Esophagus squamous epithelium (tissue), 5 donors: ENCODE measurements at regions not wholly inside any gene's neighbourhood (a gene's known extent, or its start where the extent isn't known, plus 50 kb on each side); places are given as distances from the start of the nearest gene placed in this dataset.
"Not testable (repeated sequence)": the region's sequence is repeated elsewhere in the genome, so short reads cannot be mapped to it uniquely, and the experiment has no call there.

Experiments used
- DNase-seq: peaks from one replicate; lab custom pipeline; 2025; lab: John Stamatoyannopoulos, UW
- H3K27ac ChIP-seq, 4 donors: fragments of 200-600 bp; sonication (generic); one replicate each; pipeline ENCODE4 v1.5.1; 2016 to 2019; ENCODE audit warnings: mild to moderate bottlenecking in 1 of 4
- H3K27me3 ChIP-seq, 4 donors: fragments of 200-600 bp; sonication (generic); 1 replicate in 3 of 4; 2 replicates in 1 of 4; pipeline versions ENCODE4 v1.5.1 to v1.6.0; 2017 to 2021; ENCODE audit warnings: antibody characterized with exemption in 1 of 4
- H3K36me3 ChIP-seq, 3 donors: fragments of 200-600 bp; sonication (generic); one replicate each; pipeline ENCODE4 v1.5.1; 2016 to 2019
- H3K4me1 ChIP-seq, 3 donors: fragments of 200-600 bp; sonication (generic); one replicate each; pipeline ENCODE4 v1.5.1; 2017 to 2019
- H3K4me3 ChIP-seq, 4 donors: fragments of 200-600 bp; sonication (generic); 1 replicate in 3 of 4; 2 replicates in 1 of 4; pipeline ENCODE4 v1.5.1; 2016 to 2019; ENCODE audit warnings: mild to moderate bottlenecking in 2 of 4, moderate library complexity in 1 of 4
- H3K9me3 ChIP-seq, 3 donors: fragments of 200-600 bp; sonication (generic); one replicate each; pipeline ENCODE4 v1.5.1; 2016 to 2019
- WGBS, 2 donors: methylation state at CpG; one replicate each; pipeline ENCODE4 v1.1.5; 2018; 5-methylcytosine and 5-hydroxymethylcytosine counted together
- intact Hi-C: fragments of 100-400 bp; cut with DNase I; formaldehyde crosslinking; loops from one replicate; pipeline ENCODE4 v1.15.0; 2022
- donor health status: DM: yes; HTN: yes; CAD: no.

DNA sequence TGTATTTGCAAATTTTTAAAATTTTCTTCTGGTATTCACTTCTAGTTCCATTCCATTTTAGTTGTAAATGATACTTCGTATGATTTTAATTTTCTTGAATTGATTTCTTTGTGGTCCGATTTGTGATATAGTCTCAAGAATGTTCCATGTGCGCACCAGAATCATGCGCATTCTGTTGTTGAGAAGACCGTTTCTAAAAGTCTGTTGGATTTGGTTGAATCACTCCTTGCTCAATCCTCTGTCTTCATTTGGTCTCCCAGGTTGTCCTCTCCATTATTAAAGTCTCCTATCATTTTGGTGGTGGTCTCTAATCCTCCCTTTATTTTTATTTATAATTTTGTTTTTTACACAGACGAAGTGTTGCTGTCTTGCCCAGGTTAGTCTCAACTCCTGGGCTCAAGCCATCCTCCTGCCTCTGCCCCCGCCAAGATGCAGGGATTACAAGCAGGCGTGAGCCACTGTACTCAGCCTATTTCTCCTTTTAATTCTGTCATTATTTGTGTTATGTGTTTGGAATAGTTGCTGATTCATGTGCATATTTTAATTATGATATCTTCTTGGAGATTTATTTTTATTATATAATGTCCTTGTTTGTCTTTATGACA, 1490.8 kb downstream of the FOXD4L5 start:
- H3K36me3 ChIP-seq, H3K4me1 ChIP-seq, H3K27ac ChIP-seq, DNase-seq, H3K4me3 ChIP-seq, H3K27me3 ChIP-seq, H3K9me3 ChIP-seq, intact Hi-C loops: not testable (repeated sequence)
- 57 to 61% methylated on average over 8 of the region's 8 CpGs for WGBS, 2 donors

DNA sequence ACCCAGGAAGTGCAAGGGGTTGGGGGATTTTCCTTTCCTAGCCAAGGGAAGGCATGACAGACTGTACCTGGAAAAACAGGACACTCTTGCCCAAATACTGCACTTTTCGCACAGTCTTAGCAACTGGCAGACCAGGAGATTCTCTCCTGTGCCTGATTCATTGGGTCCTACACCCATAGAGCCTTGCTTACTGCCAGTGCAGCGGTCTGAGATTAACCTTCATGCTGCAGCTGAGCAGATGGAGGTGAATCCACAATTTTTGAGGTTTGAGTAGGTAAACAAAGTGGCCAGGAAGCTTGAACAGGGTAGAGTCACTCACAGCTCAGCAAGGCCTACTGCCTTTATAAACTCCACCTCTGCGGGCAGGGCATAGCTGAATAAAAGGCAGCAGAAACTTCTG, 1497.6 kb downstream of the FOXD4L5 start:
- H3K4me1 ChIP-seq, DNase-seq, H3K4me3 ChIP-seq, H3K36me3 ChIP-seq, H3K27ac ChIP-seq, H3K27me3 ChIP-seq, intact Hi-C loops: not testable (repeated sequence)
- H3K9me3 ChIP-seq = peaks cover 0 to 12% (median 0%) of the 10 kb centered on the region in 3 donors
- 27 to 28% methylated on average over 3 of the region's 3 CpGs for WGBS, 2 donors

DNA sequence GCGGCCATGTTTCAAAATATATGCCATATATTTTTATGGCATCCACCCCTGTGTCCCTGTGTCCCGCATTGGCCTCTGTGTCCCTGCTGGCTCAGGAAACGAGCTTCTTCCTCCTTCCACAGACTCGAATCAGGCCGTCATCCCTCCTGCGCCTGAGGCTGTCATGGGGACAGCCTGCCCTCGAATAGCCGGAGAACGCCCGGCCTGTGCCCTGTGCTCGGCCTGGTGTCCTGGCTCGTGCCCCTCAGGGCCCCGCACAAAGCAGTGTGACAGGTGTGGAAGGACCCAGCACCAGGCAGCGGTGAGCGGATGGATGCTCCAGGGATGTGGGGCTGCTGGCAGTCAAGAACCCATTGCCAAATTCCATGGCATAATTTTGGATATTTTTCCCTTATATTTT, 1500.0 kb downstream of the FOXD4L5 start:
- H3K9me3 ChIP-seq, DNase-seq, H3K4me3 ChIP-seq, H3K27ac ChIP-seq, intact Hi-C loops, H3K4me1 ChIP-seq, H3K27me3 ChIP-seq, H3K36me3 ChIP-seq: not testable (repeated sequence)
- 72 to 82% methylated on average over 3 to 12 of the region's 15 CpGs for WGBS, 2 donors

DNA sequence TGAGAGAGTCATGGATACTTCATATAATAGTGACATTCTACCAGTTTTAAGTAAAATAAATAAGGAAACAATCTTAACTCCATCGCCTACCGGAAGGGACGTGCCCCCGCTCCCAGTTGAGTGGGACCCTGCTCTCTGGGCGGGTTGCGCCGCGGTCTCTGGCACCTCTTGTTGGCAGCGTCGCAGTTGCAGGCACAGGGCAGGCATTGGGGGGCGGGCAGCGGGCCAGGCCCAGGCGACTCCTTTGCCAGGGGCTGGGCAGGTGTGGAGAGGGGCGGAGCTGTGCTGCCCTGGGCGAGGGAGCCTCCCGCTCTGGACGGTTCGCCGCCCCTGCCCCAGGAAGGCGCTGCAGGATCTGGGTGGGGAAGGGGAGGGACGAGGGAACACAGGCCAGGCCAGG, 1500.6 kb downstream of the FOXD4L5 start:
- DNase-seq, H3K27ac ChIP-seq, H3K27me3 ChIP-seq, H3K36me3 ChIP-seq, intact Hi-C loops, H3K9me3 ChIP-seq, H3K4me1 ChIP-seq, H3K4me3 ChIP-seq: not testable (repeated sequence)
- 84 to 100% methylated on average over 2 to 4 of the region's 21 CpGs for WGBS, 2 donors

DNA sequence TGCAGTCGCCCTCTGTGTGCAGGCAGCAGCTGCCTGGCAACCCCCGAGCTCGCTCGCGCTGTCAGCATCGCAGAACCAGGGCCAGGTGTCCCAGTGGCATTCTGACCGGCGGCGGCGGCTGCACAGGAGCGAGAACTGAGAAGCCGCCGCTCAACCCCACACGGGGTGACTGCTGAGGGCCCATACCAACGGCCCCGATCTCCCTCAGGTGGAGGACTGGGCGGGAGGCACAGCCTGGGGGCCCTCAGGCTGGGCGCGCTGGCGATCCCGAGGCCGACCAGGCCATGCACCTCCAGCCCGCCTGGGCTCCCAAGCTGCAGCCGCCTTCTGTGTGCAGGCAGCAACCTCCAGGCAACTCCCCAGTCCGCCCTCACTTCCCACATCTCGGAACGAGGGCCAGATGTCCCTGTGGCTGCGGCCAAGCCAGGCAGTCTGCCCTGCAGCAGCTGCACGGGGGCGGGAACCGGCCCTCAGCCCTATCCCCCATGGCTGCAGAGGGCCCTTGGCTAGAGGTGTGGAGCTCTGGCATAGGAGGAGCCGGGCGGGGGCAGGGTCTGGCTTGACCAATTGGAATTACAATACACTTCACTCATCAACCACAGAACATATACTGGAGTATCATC, 1503.1 kb downstream of the FOXD4L5 start:
- WGBS, 2 donors = 30 to 48% methylated on average over 2 to 4 of the region's 33 CpGs
- H3K36me3 ChIP-seq, intact Hi-C loops, H3K9me3 ChIP-seq, DNase-seq, H3K27ac ChIP-seq, H3K4me1 ChIP-seq, H3K27me3 ChIP-seq: not testable (repeated sequence)
- peak overlapping the region in 1 of 4 donors; percentile 37 for H3K4me3 ChIP-seq

DNA sequence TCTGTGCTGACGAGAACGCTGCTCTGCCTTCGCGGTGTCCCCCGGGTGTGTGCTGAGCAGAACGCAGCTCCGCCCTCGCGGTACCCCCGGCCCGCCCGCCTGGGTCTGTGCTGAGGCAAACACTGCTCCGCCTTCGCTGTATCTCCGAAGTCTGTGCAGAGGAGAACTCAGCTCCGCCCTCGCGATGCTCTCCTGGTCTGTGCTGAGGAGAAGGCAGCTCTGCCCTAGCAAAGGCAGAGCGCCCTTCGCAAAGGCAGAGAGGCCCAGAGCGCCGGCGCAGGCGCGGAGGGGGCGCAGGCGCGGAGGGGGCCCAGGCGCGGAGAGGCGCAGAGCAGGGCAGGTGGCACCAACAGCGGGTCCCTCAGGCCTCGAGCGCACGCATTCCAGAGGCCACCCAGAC, 1503.6 kb downstream of the FOXD4L5 start:
- H3K4me3 ChIP-seq = peak overlapping the region in 1 of 4 donors; percentile 37
- intact Hi-C loops, H3K4me1 ChIP-seq, H3K27me3 ChIP-seq, H3K36me3 ChIP-seq, H3K27ac ChIP-seq, DNase-seq, H3K9me3 ChIP-seq: not testable (repeated sequence)
- 45% methylated on average over 8 of the region's 35 CpGs; no CpG with 5 or more reads in 1 of the 2 donors for WGBS, 2 donors

DNA sequence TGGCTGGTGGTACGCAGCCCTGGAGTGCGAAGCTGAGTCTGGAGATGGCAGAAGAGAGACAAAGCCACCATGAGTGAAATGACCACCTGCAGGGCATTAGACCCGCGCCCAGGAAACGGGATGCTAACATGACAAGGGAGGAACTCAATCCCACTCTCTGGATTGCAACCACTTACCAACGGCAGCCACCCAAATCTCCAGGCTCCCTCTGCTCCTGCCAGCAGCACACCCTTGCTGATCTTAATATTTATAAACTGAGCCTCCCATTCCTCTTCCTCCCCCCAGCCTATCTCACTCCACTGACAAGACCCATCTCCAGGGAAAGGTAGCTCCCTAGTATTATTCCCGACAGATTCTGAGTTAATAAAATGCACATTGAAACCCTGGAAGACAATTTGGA, 1508.8 kb downstream of the FOXD4L5 start:
- intact Hi-C loops, H3K4me3 ChIP-seq, H3K4me1 ChIP-seq, H3K36me3 ChIP-seq, DNase-seq, H3K27me3 ChIP-seq, H3K27ac ChIP-seq, H3K9me3 ChIP-seq: not testable (repeated sequence)
- 73 to 100% methylated on average over 3 to 4 of the region's 7 CpGs for WGBS, 2 donors

DNA sequence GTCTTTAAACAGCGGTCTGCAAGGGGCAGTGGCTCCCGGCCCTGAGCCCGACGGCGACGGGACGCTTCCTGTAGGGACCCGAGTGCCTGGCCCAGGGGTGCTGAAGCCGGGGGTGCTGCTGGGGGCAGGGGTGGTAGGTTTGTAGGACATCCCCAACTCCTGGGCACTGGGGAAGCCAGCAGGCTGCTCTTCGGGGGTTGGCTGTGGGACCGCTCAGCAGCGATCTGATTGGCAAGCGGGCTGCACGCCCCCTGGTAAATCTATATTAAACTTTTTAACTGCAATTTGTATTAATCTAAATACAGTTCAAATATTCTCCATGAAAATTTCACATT, 1510.0 kb downstream of the FOXD4L5 start:
- H3K4me3 ChIP-seq, DNase-seq, H3K36me3 ChIP-seq, intact Hi-C loops, H3K27me3 ChIP-seq, H3K27ac ChIP-seq, H3K9me3 ChIP-seq, H3K4me1 ChIP-seq: not testable (repeated sequence)
- WGBS, 2 donors = 74 to 87% methylated on average over 4 to 9 of the region's 14 CpGs

DNA sequence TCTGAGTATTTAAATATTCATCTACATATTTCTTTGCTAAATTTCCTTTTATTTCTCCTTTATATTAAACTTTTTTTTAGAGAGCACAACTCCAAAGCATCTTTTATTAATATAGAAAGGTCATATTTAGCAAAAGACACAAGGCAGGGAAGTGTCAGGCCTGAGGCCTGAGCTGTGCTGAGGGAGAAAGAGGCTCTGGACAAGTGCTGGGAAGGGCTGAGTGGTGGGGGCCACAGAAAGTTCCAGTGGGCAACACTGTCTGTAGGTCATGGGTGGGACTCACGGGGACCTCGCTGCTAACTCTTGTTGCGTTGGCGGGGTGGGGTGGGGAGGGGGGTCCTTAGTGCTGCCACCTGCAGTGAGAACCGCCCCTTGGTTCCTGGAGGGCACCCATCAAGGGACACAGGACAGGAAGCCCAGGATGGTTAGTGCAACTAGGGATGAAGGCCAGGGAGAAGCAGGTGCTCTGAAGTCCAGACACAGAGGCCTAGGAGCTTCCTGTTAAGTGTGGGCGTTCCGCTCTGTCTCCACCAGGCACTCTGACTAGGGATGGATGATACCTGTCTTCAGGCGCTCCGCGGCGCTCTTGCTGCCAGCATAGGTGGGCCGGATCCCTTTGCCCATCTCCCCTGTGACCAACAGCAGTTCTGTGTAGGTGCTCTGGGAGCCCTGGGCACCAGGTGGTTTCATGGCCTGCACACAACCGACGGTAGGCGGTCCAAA, 1510.5 kb downstream of the FOXD4L5 start:
- H3K4me3 ChIP-seq, H3K36me3 ChIP-seq, intact Hi-C loops, DNase-seq, H3K4me1 ChIP-seq, H3K9me3 ChIP-seq, H3K27me3 ChIP-seq, H3K27ac ChIP-seq: not testable (repeated sequence)
- 80% methylated on average over 1 of the region's 15 CpGs; no CpG with 5 or more reads in 1 of the 2 donors for WGBS, 2 donors

DNA sequence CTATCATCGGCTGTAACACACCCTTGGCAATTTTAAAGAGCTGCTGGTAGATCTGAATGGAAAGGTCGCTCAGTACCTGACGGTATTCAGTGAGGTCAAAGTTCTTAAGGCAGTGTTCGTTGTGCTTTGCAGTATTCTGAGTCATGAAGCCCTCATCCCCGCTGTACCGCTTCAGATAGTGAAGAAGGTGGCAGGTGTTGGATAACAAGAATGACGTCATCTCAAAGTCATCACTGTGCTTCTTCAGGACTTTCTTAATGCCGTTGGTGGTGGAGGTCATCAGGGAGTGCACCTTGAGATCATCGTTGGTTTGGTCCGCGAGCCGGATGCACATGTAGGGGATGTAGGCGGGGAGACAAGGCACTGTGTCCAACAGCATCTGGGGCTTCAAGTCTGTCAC, 1522.8 kb downstream of the FOXD4L5 start:
- H3K4me3 ChIP-seq, H3K4me1 ChIP-seq, H3K27ac ChIP-seq, H3K27me3 ChIP-seq, DNase-seq, H3K9me3 ChIP-seq, intact Hi-C loops, H3K36me3 ChIP-seq: not testable (repeated sequence)
- WGBS, 2 donors = 77% methylated on average over 12 to 13 of the region's 13 CpGs

DNA sequence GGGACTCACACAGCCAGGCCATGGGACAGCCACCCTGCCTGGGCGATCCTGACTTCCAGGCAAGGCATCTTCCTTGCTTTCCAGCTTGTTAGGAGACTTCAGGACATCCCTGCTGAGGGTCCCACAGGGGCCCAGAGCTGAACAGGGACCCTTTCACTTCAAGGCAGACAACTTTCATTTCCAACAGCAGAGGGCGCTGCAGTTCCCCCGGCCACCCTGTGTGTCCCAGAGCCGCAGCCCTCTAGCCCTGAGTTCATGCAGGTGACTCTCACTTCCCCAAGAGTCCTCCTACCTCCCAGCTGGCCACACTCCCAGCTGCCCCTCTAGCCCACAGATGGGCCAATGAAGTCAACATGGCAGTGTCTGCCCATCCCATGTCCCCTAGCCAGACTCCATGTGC, 1556.0 kb downstream of the FOXD4L5 start:
- H3K9me3 ChIP-seq, H3K4me3 ChIP-seq, H3K4me1 ChIP-seq, H3K27ac ChIP-seq, intact Hi-C loops, H3K36me3 ChIP-seq, DNase-seq, H3K27me3 ChIP-seq: not testable (repeated sequence)
- 63 to 70% methylated on average over 2 to 3 of the region's 4 CpGs for WGBS, 2 donors
